ENCODE measurements at regions not wholly inside any gene's neighbourhood (a gene's known extent, or its start where the extent isn't known, plus 50 kb on each side); places are given as distances from the start of the nearest gene placed in this dataset.

- TF ChIP-seq CTCF (IDR thresholded peaks at IDR 0.05; ENCODE audit: extremely low read depth in 1 of 2, insufficient read depth in 1 of 2, low read depth in 1 of 2, low read length in 2 of 2) = no peak
- TF ChIP-seq JUN (IDR thresholded peaks at IDR 0.05; ENCODE audit: borderline replicate concordance, insufficient read depth, insufficient read length, low read depth) = no peak
- no peak for TF ChIP-seq POLR2A (IDR thresholded peaks at IDR 0.05; ENCODE audit: low read depth, low read length)
- no peak for TF ChIP-seq MYC (IDR thresholded peaks at IDR 0.05; ENCODE audit: low read depth, low read length)
- TF ChIP-seq EZH2 (IDR thresholded peaks at IDR 0.05; ENCODE audit: borderline replicate concordance, low read depth, low read length, severe bottlenecking) = no peak
- TF ChIP-seq POLR2AphosphoS5 (IDR thresholded peaks at IDR 0.05; ENCODE audit: insufficient read depth, low read depth, low read length) = no peak
Measured at GRCh38 chr7:13091974-13092707, 404.7 kb downstream of the ARL4A start.

All from endothelial cell of umbilical vein (primary cell).